ENCODE measurements at regions not wholly inside any gene's neighbourhood (a gene's known extent, or its start where the extent isn't known, plus 50 kb on each side); places are given as distances from the start of the nearest gene placed in this dataset.

DNA sequence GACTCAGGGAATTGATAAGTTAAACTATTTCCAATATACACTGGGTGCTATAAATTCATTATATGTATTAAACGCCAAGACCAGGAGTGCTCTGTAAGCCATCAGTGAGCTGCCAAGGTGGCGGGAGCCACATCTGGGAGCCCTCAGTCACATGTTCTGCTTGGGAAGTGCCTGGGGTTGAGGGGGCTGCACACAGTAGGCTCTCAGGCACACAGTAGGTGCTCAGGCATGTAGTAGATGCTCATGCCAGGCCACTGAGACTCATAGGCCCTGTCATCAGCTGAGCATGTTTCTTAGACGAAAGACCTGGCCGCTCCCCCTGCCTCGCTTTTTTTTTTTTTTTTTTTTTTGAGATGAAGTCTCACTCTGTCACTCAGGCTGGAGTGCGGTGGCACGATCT lies 83.3 kb upstream of the BHLHE23 start:
- TF ChIP-seq, protein P1, sequence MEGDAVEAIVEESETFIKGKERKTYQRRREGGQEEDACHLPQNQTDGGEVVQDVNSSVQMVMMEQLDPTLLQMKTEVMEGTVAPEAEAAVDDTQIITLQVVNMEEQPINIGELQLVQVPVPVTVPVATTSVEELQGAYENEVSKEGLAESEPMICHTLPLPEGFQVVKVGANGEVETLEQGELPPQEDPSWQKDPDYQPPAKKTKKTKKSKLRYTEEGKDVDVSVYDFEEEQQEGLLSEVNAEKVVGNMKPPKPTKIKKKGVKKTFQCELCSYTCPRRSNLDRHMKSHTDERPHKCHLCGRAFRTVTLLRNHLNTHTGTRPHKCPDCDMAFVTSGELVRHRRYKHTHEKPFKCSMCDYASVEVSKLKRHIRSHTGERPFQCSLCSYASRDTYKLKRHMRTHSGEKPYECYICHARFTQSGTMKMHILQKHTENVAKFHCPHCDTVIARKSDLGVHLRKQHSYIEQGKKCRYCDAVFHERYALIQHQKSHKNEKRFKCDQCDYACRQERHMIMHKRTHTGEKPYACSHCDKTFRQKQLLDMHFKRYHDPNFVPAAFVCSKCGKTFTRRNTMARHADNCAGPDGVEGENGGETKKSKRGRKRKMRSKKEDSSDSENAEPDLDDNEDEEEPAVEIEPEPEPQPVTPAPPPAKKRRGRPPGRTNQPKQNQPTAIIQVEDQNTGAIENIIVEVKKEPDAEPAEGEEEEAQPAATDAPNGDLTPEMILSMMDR (conservative IDR thresholded peaks at IDR 0.05; ENCODE audit: low read length), result no peak
- TF ChIP-seq EZH2phosphoT487 (IDR thresholded peaks at IDR 0.05; ENCODE audit: borderline replicate concordance, low read depth, low read length), result no peak
